Loucy (cell line): ENCODE measurements at regions not wholly inside any gene's neighbourhood (a gene's known extent, or its start where the extent isn't known, plus 50 kb on each side); places are given as distances from the start of the nearest gene placed in this dataset.

Experiments
- CTCF ChIP-seq: fragments of 200-600 bp; sonication (generic); conservative IDR thresholded peaks from 2 replicates; pipeline ENCODE4 v1.5.1; 2014; ENCODE audit warnings: mild to moderate bottlenecking, antibody characterized with exemption, low read length
- EZH2phosphoT487 ChIP-seq: fragments of 200-600 bp; IDR thresholded peaks from 2 replicates; pipeline ENCODE4 v1.6.1; 2018; ENCODE audit warnings: antibody characterized with exemption, mild to moderate bottlenecking, moderate library complexity, borderline replicate concordance

DNA sequence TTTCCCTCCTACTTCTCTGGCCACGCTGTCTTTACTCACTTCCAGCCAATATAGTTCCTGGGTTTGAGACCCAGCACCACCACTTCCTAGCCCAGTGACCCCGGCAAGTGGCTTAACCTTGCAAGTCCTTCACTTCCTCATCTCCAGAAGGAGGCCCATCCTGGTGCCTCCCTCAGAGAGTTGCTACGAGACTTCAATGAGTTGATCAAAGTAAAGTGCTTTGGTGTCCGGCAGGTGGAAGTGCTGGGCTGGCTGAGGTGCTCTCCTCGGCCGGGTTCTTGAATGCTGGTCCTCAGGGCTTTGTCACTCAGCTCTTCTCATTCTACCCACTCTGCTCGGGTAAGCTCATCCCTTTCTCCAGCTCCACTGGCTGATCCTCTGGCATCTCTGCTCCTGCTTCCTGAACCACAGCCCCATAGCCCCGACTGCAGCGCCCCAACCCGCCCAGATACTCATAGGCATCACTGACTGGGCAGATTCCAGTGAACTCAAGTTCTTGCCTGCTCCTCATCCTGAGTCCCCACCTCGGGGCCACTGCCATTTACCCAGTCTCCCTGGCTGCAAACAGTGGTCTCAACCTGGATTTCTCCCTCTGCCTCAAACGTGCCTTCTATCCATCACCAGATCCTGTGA, 75.8 kb upstream of the WNT4 start:
- TF ChIP-seq CTCF (no peak), EZH2phosphoT487 (no peak)
